SK-N-SH (cell line): ENCODE measurements at regions not wholly inside any gene's neighbourhood (a gene's known extent, or its start where the extent isn't known, plus 50 kb on each side); places are given as distances from the start of the nearest gene placed in this dataset.

Experiments
- CTCF ChIP-seq: fragments of 200-600 bp; sonication (generic); IDR thresholded peaks from 2 replicates; pipeline ENCODE4 v1.6.1; 2017; ENCODE audit warnings: antibody characterized with exemption, mild to moderate bottlenecking, moderate library complexity
- EP300 ChIP-seq, 2 experiments: IDR thresholded peaks; 2 replicates each; pipeline versions ENCODE4 v1.4.0 to v1.6.1; 2012; ENCODE audit warnings: borderline replicate concordance in 1 of 2, low read depth in 1 of 2, low read length in 1 of 2
- MEF2A ChIP-seq: IDR thresholded peaks from 2 replicates; pipeline ENCODE4 v1.4.0; 2012; ENCODE audit warnings: low read depth, borderline replicate concordance
- POLR2AphosphoS5 ChIP-seq: IDR thresholded peaks from 2 replicates; pipeline ENCODE4 v1.6.1; 2012; ENCODE audit warnings: low read depth, low read length
- SIN3A ChIP-seq: IDR thresholded peaks from 2 replicates; pipeline ENCODE4 v1.6.1; 2012; ENCODE audit warnings: low read depth, mild to moderate bottlenecking, low read length, moderate library complexity, borderline replicate concordance

- no peak for TF ChIP-seq MEF2A
- no peak for TF ChIP-seq EP300 (IDR thresholded peaks at IDR 0.05; ENCODE audit: borderline replicate concordance in 1 of 2, low read depth in 1 of 2, low read length in 1 of 2)
- TF ChIP-seq CTCF: no peak
- no peak for TF ChIP-seq POLR2AphosphoS5
- no peak for TF ChIP-seq SIN3A
Observed at GRCh38 chr7:19928247-19928646, 154.8 kb upstream of the TMEM196 start.
